C4-2B (cell line): ENCODE measurements at regions not wholly inside any gene's neighbourhood (a gene's known extent, or its start where the extent isn't known, plus 50 kb on each side); places are given as distances from the start of the nearest gene placed in this dataset.

Experiments
- CTCF ChIP-seq: fragments of 450-650 bp; conservative IDR thresholded peaks from 2 replicates; pipeline ENCODE4 v1.5.1; 2017; ENCODE audit warnings: mild to moderate bottlenecking
- ZFX ChIP-seq: fragments of 450-650 bp; IDR thresholded peaks from 2 replicates; pipeline ENCODE4 v1.6.1; 2017

DNA sequence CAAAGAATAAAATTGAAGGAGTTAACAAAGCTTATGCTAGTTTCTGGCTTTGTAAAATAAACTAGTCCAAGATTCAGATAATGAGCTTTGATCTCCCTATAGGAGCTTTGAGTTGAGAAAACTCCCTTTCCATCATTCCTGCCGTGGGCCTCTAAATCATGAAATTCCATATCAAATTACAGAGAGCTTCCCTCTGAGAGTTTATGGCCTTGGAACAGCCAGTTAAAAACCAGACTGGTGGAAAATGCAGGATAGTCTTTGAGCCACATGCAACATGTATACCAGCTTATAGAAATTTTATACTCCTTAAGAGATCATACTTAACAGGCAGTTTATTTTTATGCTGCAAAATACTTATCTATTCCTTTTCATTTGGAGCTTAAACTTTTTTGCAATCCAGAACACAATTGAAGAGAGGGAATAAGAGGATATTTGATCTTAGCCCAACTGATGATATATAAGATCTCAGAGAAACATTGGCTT, 175.8 kb upstream of the ATP2B1 start:
- no peak for TF ChIP-seq CTCF
- no peak for TF ChIP-seq ZFX
